A673 (cell line): ENCODE measurements at regions not wholly inside any gene's neighbourhood (a gene's known extent, or its start where the extent isn't known, plus 50 kb on each side); places are given as distances from the start of the nearest gene placed in this dataset.

Experiments used
- CTCF ChIP-seq: fragments of 300-800, 200-600 bp; sonication (generic); conservative IDR thresholded peaks from 2 replicates; pipeline ENCODE4 v1.5.1; 2017; ENCODE audit warnings: low read depth, mild to moderate bottlenecking, antibody characterized with exemption, low read length, moderate library complexity, mixed read lengths
- EZH2 ChIP-seq: fragments of 200-600 bp; sonication (generic); IDR thresholded peaks from 2 replicates; pipeline ENCODE4 v1.6.1; 2017; ENCODE audit warnings: borderline replicate concordance, low read depth, mild to moderate bottlenecking, mixed read lengths, antibody characterized with exemption, low read length; ENCODE audit not compliant: poor library complexity, severe bottlenecking

DNA sequence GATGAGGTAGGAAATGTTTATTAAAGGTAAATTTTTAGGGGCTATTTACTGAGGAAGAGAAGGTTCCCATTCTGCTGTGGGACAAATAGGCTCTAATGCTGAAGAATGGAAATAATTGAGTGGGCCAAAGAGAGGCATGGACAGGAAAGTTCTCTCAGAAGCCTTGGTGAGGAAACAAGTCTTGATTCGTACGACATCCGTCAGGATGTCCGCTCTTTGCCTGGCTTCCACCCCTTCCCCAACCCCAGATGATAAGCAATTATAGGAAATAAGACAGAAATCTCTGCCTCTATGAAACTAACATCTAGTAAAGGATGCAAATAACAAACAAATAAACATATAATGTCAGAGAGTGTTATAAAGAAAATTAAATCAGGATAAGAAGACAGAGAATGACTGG, 91.7 kb upstream of the BCAT1 start:
- no peak for TF ChIP-seq CTCF
- TF ChIP-seq EZH2, result no peak
